H1 (cell line): ENCODE measurements at regions not wholly inside any gene's neighbourhood (a gene's known extent, or its start where the extent isn't known, plus 50 kb on each side); places are given as distances from the start of the nearest gene placed in this dataset.

ENCODE experiments used
- CTCF ChIA-PET: fragments of 300-600 bp; sonication (Branson Sonifier 250); formaldehyde crosslinking; loops from one replicate; lab custom pipeline; 2021; ENCODE audit not compliant: partially characterized antibody; lab: Charles Lee
- POLR2A ChIA-PET: fragments of 300-600 bp; sonication (Branson Sonifier 250); formaldehyde crosslinking; loops from one replicate; lab custom pipeline; 2021; ENCODE audit warnings: inconsistent platforms; ENCODE audit not compliant: partially characterized antibody; lab: Charles Lee
- DNase-seq, 2 experiments: peaks; one replicate each; pipeline versions ENCODE4 v3.0.0 to v3.0.0-alpha.2; 2010 to 2022; ENCODE audit warnings: low spot score in 2 of 2, low read depth in 1 of 2, mixed read lengths in 1 of 2
- FAIRE-seq: peaks from 2 replicates; lab custom pipeline; 2011; peaks lifted over from hg19 to GRCh38; lab: Jason Lieb, UNC
- H2AFZ ChIP-seq: 2 replicates; pipeline ENCODE4 v1.8.1; 2012; ENCODE audit warnings: low read length, inconsistent platforms
- H2AK5ac ChIP-seq: 2 replicates; pipeline ENCODE4 v1.6.1; 2013; ENCODE audit warnings: low read depth, low read length
- H2BK120ac ChIP-seq: replicated peaks from 2 replicates; pipeline ENCODE3; 2013; ENCODE audit warnings: low read depth, low read length, inconsistent platforms
- H2BK12ac ChIP-seq: 2 replicates; pipeline ENCODE4 v1.6.1; 2013; ENCODE audit warnings: low read depth, low read length
- H2BK15ac ChIP-seq: 2 replicates; pipeline ENCODE4 v1.6.1; 2013; ENCODE audit warnings: low read length
- H2BK20ac ChIP-seq: 2 replicates; pipeline ENCODE4 v1.6.1; 2013; ENCODE audit warnings: low read length
- H2BK5ac ChIP-seq: 2 replicates; pipeline ENCODE4 v1.6.1; 2013; ENCODE audit warnings: low read depth, low read length
- H3K14ac ChIP-seq: 2 replicates; pipeline ENCODE4 v1.6.1; 2013; ENCODE audit warnings: inconsistent platforms; ENCODE audit not compliant: insufficient read length
- H3K18ac ChIP-seq: 2 replicates; pipeline ENCODE4 v1.6.1; 2013; ENCODE audit warnings: low read length; ENCODE audit errors: extremely low read depth
- H3K23ac ChIP-seq: 2 replicates; pipeline ENCODE4 v1.6.1; 2013; ENCODE audit warnings: inconsistent platforms; ENCODE audit not compliant: insufficient read length
- H3K23me2 ChIP-seq: 2 replicates; pipeline ENCODE4 v1.6.1; 2013; ENCODE audit warnings: low read depth, low read length
- H3K27ac ChIP-seq: 2 replicates; pipeline ENCODE4 v1.6.1; 2011; ENCODE audit warnings: low read depth, low read length, inconsistent platforms
- H3K27me3 ChIP-seq, 4 experiments: replicated peaks in 1 of 4; 1 replicate in 1 of 4; 2 replicates in 3 of 4; pipeline versions ENCODE4 v1.6.1 to v1.8.1; 2011 to 2013; ENCODE audit warnings: low read length in 3 of 4, mild to moderate bottlenecking in 3 of 4, inconsistent platforms in 2 of 4, mixed read lengths in 2 of 4, moderate library complexity in 1 of 4; ENCODE audit not compliant: control insufficient read depth in 3 of 4, insufficient read depth in 3 of 4; ENCODE audit errors: extremely low read depth in 1 of 4
- H3K36me3 ChIP-seq, 4 experiments: 2 replicates each; pipeline versions ENCODE4 v1.6.1 to v1.8.1; 2011 to 2013; ENCODE audit warnings: mild to moderate bottlenecking in 4 of 4, low read length in 3 of 4, moderate library complexity in 2 of 4, control low read depth in 1 of 4, inconsistent platforms in 1 of 4; ENCODE audit not compliant: insufficient read depth in 4 of 4, control insufficient read depth in 2 of 4
- H3K4ac ChIP-seq: replicated peaks from 2 replicates; pipeline ENCODE3; 2013; ENCODE audit warnings: low read length, low read depth, mixed read lengths, inconsistent platforms; ENCODE audit not compliant: insufficient read length
- H3K4me1 ChIP-seq, 4 experiments: replicated peaks in 1 of 4; 1 replicate in 1 of 4; 2 replicates in 3 of 4; pipeline versions ENCODE4 v1.6.1 to v1.8.1; 2011 to 2013; ENCODE audit warnings: low read length in 3 of 4, inconsistent platforms in 2 of 4, mixed read lengths in 1 of 4; ENCODE audit not compliant: insufficient read depth in 4 of 4, control insufficient read depth in 3 of 4
- H3K4me2 ChIP-seq, 2 experiments: 2 replicates each; pipeline versions ENCODE4 v1.6.1 to v1.8.1; 2011 to 2013; ENCODE audit warnings: low read depth in 2 of 2, low read length in 2 of 2, control low read depth in 1 of 2, inconsistent platforms in 1 of 2, mild to moderate bottlenecking in 1 of 2; ENCODE audit not compliant: insufficient read depth in 1 of 2
- H3K4me3 ChIP-seq, 4 experiments: fragments of 200-600, 300-600 bp in 1 of 4; sonication (generic), shearing (Covaris generic), sonication (Bioruptor Twin) in 1 of 4; 2 replicates each; pipeline versions ENCODE4 v1.5.1 to v1.8.1; 2011 to 2016; ENCODE audit warnings: low read length in 4 of 4, low read depth in 3 of 4, control low read depth in 2 of 4, inconsistent platforms in 2 of 4, mild to moderate bottlenecking in 2 of 4, mixed read lengths in 1 of 4, moderate library complexity in 1 of 4; ENCODE audit not compliant: insufficient read depth in 2 of 4; ENCODE audit errors: extremely low read depth in 1 of 4
- H3K56ac ChIP-seq: replicated peaks from 2 replicates; pipeline ENCODE3; 2013; ENCODE audit warnings: low read depth, mild to moderate bottlenecking, mixed read lengths, low read length, inconsistent platforms; ENCODE audit not compliant: insufficient read length
- H3K79me1 ChIP-seq: 2 replicates; pipeline ENCODE4 v1.6.1; 2013; ENCODE audit warnings: low read depth, low read length, control low read depth
- H3K79me2 ChIP-seq, 2 experiments: 2 replicates each; pipeline versions ENCODE4 v1.6.1 to v1.8.1; 2012 to 2013; ENCODE audit warnings: low read length in 2 of 2, mild to moderate bottlenecking in 2 of 2, inconsistent platforms in 1 of 2; ENCODE audit not compliant: insufficient read depth in 2 of 2, control insufficient read depth in 1 of 2
- H3K9ac ChIP-seq, 4 experiments: replicated peaks in 1 of 4; 1 replicate in 1 of 4; 2 replicates in 3 of 4; pipeline versions ENCODE4 v1.6.1 to v1.8.1; 2011 to 2013; ENCODE audit warnings: low read depth in 3 of 4, low read length in 3 of 4, control low read depth in 2 of 4, mild to moderate bottlenecking in 2 of 4, moderate library complexity in 2 of 4, inconsistent platforms in 1 of 4; ENCODE audit errors: extremely low read depth in 1 of 4
- H3K9me3 ChIP-seq, 2 experiments: 2 replicates each; pipeline versions ENCODE4 v1.6.1 to v1.8.1; 2012 to 2013; ENCODE audit warnings: mild to moderate bottlenecking in 2 of 2, moderate library complexity in 2 of 2, control low read depth in 1 of 2, inconsistent platforms in 1 of 2, low read depth in 1 of 2, low read length in 1 of 2, mixed read lengths in 1 of 2; ENCODE audit not compliant: insufficient read depth in 2 of 2
- H4K20me1 ChIP-seq, 2 experiments: replicated peaks in 1 of 2; 2 replicates each; pipeline versions ENCODE3 to v1.8.1; 2011 to 2013; ENCODE audit warnings: inconsistent platforms in 2 of 2, low read length in 2 of 2, mild to moderate bottlenecking in 1 of 2; ENCODE audit not compliant: insufficient read depth in 2 of 2, control insufficient read depth in 1 of 2
- H4K5ac ChIP-seq: 2 replicates; pipeline ENCODE4 v1.6.1; 2013; ENCODE audit warnings: low read length, low read depth, mixed read lengths, inconsistent platforms; ENCODE audit not compliant: insufficient read length
- H4K8ac ChIP-seq: 2 replicates; pipeline ENCODE4 v1.8.0; 2013; ENCODE audit warnings: mild to moderate bottlenecking, moderate library complexity, low read length, inconsistent platforms; ENCODE audit not compliant: insufficient read depth; ENCODE audit errors: extremely low read depth
- H4K91ac ChIP-seq: replicated peaks from 2 replicates; pipeline ENCODE3; 2013; ENCODE audit warnings: low read length, mixed read lengths, inconsistent platforms; ENCODE audit not compliant: insufficient read length
- EGR1 ChIP-seq: IDR thresholded peaks from 2 replicates; pipeline ENCODE4 v1.6.1; 2011; ENCODE audit warnings: low read depth, low read length, borderline replicate concordance
- EZH2 ChIP-seq: fragments of 200-600 bp; sonication (generic); IDR thresholded peaks from 2 replicates; pipeline ENCODE4 v1.7.1; 2012; ENCODE audit warnings: low read depth, mild to moderate bottlenecking, moderate library complexity, low read length, inconsistent platforms; ENCODE audit not compliant: severe bottlenecking
- HDAC6 ChIP-seq: IDR thresholded peaks from one replicate; pipeline ENCODE4 v1.7.1; 2012; ENCODE audit warnings: low read depth, mild to moderate bottlenecking, inconsistent platforms, low read length, moderate library complexity
- KDM1A ChIP-seq: fragments of 200-600, 300-600 bp; sonication (generic); IDR thresholded peaks from 2 replicates; pipeline ENCODE4 v1.7.1; 2016; ENCODE audit warnings: mild to moderate bottlenecking, low read length, borderline replicate concordance
- NRF1 ChIP-seq: IDR thresholded peaks from 2 replicates; pipeline ENCODE4 v1.6.1; 2011; ENCODE audit warnings: mild to moderate bottlenecking, low read depth, low read length, improper control_type of control experiment
- SIRT6 ChIP-seq: IDR thresholded peaks from one replicate; pipeline ENCODE4 v1.7.1; 2012; ENCODE audit warnings: low read length, inconsistent platforms
- SUZ12 ChIP-seq: fragments of 200-600 bp; sonication (generic); IDR thresholded peaks from 2 replicates; pipeline ENCODE4 v1.6.1; 2012; ENCODE audit warnings: mild to moderate bottlenecking, inconsistent platforms, low read length, moderate library complexity, mixed read lengths
- TAF7 ChIP-seq: optimal IDR thresholded peaks from 2 replicates; pipeline ENCODE3; 2011; ENCODE audit warnings: low read depth, mild to moderate bottlenecking, inconsistent platforms, low read length, moderate library complexity, borderline replicate concordance
- ZNF274 ChIP-seq: IDR thresholded peaks from 2 replicates; pipeline ENCODE4 v1.7.0; 2012; ENCODE audit warnings: low read length, borderline replicate concordance; ENCODE audit errors: extremely low read depth
- WGBS, 2 experiments: shearing (Covaris generic) in 1 of 2; methylation state at CpG; one replicate each; pipeline versions ENCODE4 v1.1.6 to v1.1.7; 2013 to 2015; ENCODE audit warnings: low lambda C conversion rate in 2 of 2, mixed read lengths in 2 of 2, inconsistent platforms in 1 of 2, low coverage in 1 of 2, missing lambda C conversion rate in 1 of 2; ENCODE audit not compliant: insufficient replicate concordance in 2 of 2, insufficient coverage in 1 of 2, insufficient read length in 1 of 2; ENCODE audit errors: extremely low coverage in 1 of 2, missing lambda C conversion rate in 1 of 2; 5-methylcytosine and 5-hydroxymethylcytosine counted together
- TF ChIP-seq, protein P1 (sequence below): IDR thresholded peaks from 2 replicates; pipeline ENCODE4 v1.6.1; 2011; ENCODE audit warnings: low read depth, mild to moderate bottlenecking, low read length; ENCODE audit not compliant: insufficient read depth
- TF ChIP-seq, protein P2 (sequence below): IDR thresholded peaks from 2 replicates; pipeline ENCODE4 v1.6.1; 2011; ENCODE audit warnings: low read length, improper control_type of control experiment
- TF ChIP-seq, protein P3 (sequence below): IDR thresholded peaks from 2 replicates; pipeline ENCODE4 v1.6.1; 2012; ENCODE audit warnings: inconsistent platforms

DNA sequence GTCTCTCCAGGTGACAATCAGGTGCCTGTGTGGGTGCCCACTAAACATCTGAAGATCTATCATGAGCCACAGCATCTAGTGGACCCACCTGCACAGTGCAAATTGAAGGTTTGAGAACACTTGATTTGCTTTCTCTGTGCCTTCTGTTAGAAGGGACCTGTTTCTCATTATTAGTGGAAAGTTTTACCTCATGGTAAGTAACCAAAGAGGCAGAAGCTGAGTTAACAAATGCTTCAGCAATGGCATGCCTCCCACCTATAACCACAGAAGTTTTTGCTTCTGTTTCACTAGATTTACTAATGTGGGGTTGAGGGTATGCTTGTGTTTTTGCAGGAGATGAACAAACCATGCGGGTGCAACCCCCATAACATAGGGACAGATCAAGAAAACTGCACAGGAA is 297.4 kb upstream of the DKK2 start:
- Histone ChIP-seq H2AK5ac (no peak overlapping the region), H3K18ac (no peak overlapping the region), H2BK15ac (no peak overlapping the region), H3K23ac (no peak overlapping the region), H3K14ac (no peak overlapping the region), H3K79me2 (no peaks in the 10 kb centered on the region), H3K56ac (no peak overlapping the region), H2BK12ac (no peak overlapping the region), H3K4me2 (no peak overlapping the region), H3K27ac (no peak overlapping the region), H3K23me2 (no peaks in the 10 kb centered on the region), H3K27me3 (no peaks in the 10 kb centered on the region), H2BK120ac (no peak overlapping the region), H3K4me3 (no peak overlapping the region), H4K8ac (no peak overlapping the region), H3K4me1 (no peaks in the 10 kb centered on the region), H3K36me3 (no peaks in the 10 kb centered on the region), H4K91ac (no peak overlapping the region), H3K79me1 (no peaks in the 10 kb centered on the region), H3K4ac (no peak overlapping the region), H4K20me1 (no peaks in the 10 kb centered on the region), H2BK5ac (no peak overlapping the region), H2BK20ac (no peak overlapping the region), H2AFZ (no peak overlapping the region), H4K5ac (no peak overlapping the region), H3K9me3 (peaks cover 0 to 8% of the 10 kb centered on the region in 2 experiments; a peak in 2 of 4 replicates), H3K9ac (no peak overlapping the region)
- 93% methylated on average over 1 of the region's 1 CpG; no CpG with 5 or more reads in 1 of the 2 experiments for WGBS, 2 experiments
- FAIRE-seq: no peak
- ChIA-PET POLR2A (no interaction called here), CTCF (interaction anchor here (0.9 kb wide), 1 partner anchor 16 kb away, joined by 3 read pairs; no protein-coding TSS in a partner anchor)
- no peak for DNase-seq
- TF ChIP-seq HDAC6: no peak
- TF ChIP-seq SUZ12: no peak
- TF ChIP-seq, protein P1, sequence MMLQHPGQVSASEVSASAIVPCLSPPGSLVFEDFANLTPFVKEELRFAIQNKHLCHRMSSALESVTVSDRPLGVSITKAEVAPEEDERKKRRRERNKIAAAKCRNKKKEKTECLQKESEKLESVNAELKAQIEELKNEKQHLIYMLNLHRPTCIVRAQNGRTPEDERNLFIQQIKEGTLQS: no peak
- no peak for TF ChIP-seq ZNF274
- TF ChIP-seq TAF7: no peak
- no peak for TF ChIP-seq EZH2
- no peak for TF ChIP-seq KDM1A
- TF ChIP-seq EGR1: no peak
- no peak for TF ChIP-seq NRF1
- TF ChIP-seq, protein P2, sequence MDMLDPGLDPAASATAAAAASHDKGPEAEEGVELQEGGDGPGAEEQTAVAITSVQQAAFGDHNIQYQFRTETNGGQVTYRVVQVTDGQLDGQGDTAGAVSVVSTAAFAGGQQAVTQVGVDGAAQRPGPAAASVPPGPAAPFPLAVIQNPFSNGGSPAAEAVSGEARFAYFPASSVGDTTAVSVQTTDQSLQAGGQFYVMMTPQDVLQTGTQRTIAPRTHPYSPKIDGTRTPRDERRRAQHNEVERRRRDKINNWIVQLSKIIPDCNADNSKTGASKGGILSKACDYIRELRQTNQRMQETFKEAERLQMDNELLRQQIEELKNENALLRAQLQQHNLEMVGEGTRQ: no peak
- TF ChIP-seq SIRT6: no peak
- TF ChIP-seq, protein P3, sequence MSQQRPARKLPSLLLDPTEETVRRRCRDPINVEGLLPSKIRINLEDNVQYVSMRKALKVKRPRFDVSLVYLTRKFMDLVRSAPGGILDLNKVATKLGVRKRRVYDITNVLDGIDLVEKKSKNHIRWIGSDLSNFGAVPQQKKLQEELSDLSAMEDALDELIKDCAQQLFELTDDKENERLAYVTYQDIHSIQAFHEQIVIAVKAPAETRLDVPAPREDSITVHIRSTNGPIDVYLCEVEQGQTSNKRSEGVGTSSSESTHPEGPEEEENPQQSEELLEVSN: no peak
